ENCODE measurements at regions not wholly inside any gene's neighbourhood (a gene's known extent, or its start where the extent isn't known, plus 50 kb on each side); places are given as distances from the start of the nearest gene placed in this dataset.

DNA sequence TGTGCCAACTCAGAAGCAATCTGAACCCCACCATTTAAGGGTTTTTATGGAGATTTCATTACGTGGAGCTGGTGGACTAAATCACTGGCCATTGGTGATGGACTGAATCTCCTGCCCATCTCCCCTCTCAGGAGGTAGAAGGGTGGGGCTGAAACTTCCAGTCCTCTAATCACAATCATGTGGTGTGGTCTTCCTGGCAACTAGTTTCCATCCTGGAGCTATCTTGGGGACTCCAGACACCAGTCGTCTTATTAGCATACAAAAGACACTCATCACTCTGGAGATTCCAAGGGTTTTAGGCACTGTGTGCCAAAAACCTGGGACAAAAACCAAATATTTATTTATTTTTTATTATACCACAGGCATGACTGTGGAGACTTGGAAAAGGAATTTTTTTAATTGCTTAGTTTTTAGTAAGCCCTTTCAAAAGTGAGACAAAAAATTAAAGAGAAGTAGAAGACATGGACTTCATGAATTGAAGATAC lies 203.6 kb downstream of the WNT5A start:
- WGBS, 2 donors = 78 to 82% methylated on average over 1 to 2 of the region's 2 CpGs
- Histone ChIP-seq H3K4me3 (no peak overlapping the region), H3K27me3 (no peaks in the 10 kb centered on the region), H3K9me3 (no peaks in the 10 kb centered on the region), H3K36me3 (no peaks in the 10 kb centered on the region), H3K4me1 (no peaks in the 10 kb centered on the region), H3K27ac (no peak overlapping the region)
- TF ChIP-seq POLR2A (IDR thresholded peaks at IDR 0.05) = no peak
- TF ChIP-seq CTCF (IDR thresholded peaks at IDR 0.05) = no peak
- intact Hi-C loops (cut with DNase I) = no loop called here
- DNase-seq = no peak

- 93 to 96% methylated on average over 3 of the region's 4 CpGs for WGBS, 2 donors
- no peak for DNase-seq
- no peaks in the 10 kb centered on the region for H3K36me3 ChIP-seq
- intact Hi-C loops (cut with DNase I) = no loop called here
- TF ChIP-seq CTCF (IDR thresholded peaks at IDR 0.05) (no peak), POLR2A (IDR thresholded peaks at IDR 0.05) (no peak)
- no peaks in the 10 kb centered on the region for H3K27me3 ChIP-seq
- no peaks in the 10 kb centered on the region for H3K4me1 ChIP-seq
- H3K9me3 ChIP-seq = no peaks in the 10 kb centered on the region
- no peak overlapping the region for H3K4me3 ChIP-seq
- no peak overlapping the region for H3K27ac ChIP-seq
Observed at GRCh38 chr3:55282994-55283393, 204.1 kb downstream of the WNT5A start.

GRCh38 chr3:55272031-55272645 lies 215.0 kb downstream of the WNT5A start:
- Histone ChIP-seq H3K4me3 (no peak overlapping the region), H3K36me3 (no peaks in the 10 kb centered on the region), H3K4me1 (no peaks in the 10 kb centered on the region), H3K27me3 (no peaks in the 10 kb centered on the region), H3K27ac (no peak overlapping the region), H3K9me3 (no peaks in the 10 kb centered on the region)
- no peak for DNase-seq
- 64 to 67% methylated on average over 1 of the region's 2 CpGs for WGBS, 2 donors
- intact Hi-C loops (cut with DNase I) = no loop called here
- no peak for TF ChIP-seq CTCF (IDR thresholded peaks at IDR 0.05)
- no peak for TF ChIP-seq POLR2A (IDR thresholded peaks at IDR 0.05)

DNA sequence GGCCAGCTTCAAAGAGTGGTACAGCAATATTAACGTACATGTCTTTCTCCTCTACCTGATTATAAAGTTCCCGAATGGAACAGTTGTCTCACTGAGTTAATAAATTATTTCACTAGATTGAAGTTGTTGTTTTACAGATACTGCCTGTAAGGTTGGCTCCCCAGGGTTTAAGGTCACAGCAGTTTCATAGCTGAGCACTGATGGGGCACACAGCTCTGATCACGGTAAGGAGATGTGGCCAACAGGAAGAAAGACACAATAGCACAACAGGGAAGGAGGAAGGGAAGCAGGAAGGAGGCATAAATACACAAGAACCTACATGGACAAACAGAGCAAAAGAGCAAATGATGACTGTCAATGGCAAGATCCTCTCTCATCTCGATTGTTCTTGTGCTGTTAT lies 215.6 kb downstream of the WNT5A start:
- no peak overlapping the region for H3K4me3 ChIP-seq
- H3K27ac ChIP-seq = no peak overlapping the region
- TF ChIP-seq CTCF (IDR thresholded peaks at IDR 0.05) (no peak), POLR2A (IDR thresholded peaks at IDR 0.05) (no peak)
- no peaks in the 10 kb centered on the region for H3K9me3 ChIP-seq
- DNase-seq = no peak
- intact Hi-C loops (cut with DNase I) = no loop called here
- H3K4me1 ChIP-seq = no peaks in the 10 kb centered on the region
- no peaks in the 10 kb centered on the region for H3K27me3 ChIP-seq
- no peaks in the 10 kb centered on the region for H3K36me3 ChIP-seq
- 60 to 65% methylated on average over 4 of the region's 4 CpGs for WGBS, 2 donors

DNA sequence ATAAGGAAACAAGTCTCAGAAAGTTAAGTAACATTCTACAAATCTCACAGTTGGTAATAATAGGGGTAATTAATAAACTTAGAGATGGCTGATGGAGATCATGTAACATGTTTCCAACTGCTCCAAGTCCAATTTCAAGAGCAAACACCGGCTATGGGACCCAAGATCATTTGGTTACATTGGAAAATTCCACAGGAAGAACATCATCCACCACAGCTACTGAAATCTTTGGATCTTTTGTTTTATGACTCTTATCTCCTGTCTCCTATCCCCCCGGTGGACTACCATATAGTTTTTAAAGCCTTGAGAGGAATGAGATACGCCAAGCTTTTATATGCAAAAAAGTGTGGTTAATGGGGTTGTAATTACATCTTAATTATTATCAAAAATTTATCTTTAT lies 216.1 kb downstream of the WNT5A start:
- WGBS, 2 donors = 51 to 57% methylated on average over 3 of the region's 3 CpGs
- Histone ChIP-seq H3K9me3 (no peaks in the 10 kb centered on the region), H3K4me3 (no peak overlapping the region), H3K4me1 (no peaks in the 10 kb centered on the region), H3K27ac (no peak overlapping the region), H3K27me3 (no peaks in the 10 kb centered on the region), H3K36me3 (no peaks in the 10 kb centered on the region)
- intact Hi-C loops (cut with DNase I) = no loop called here
- no peak for TF ChIP-seq POLR2A (IDR thresholded peaks at IDR 0.05)
- no peak for TF ChIP-seq CTCF (IDR thresholded peaks at IDR 0.05)
- DNase-seq = no peak
